Activated CD4-positive, alpha-beta T cell treated with anti-CD3 and anti-CD28 coated beads, Interleukin-2, amount 50 U/mL, for 48 hours (primary cell): ENCODE measurements at regions not wholly inside any gene's neighbourhood (a gene's known extent, or its start where the extent isn't known, plus 50 kb on each side); places are given as distances from the start of the nearest gene placed in this dataset.
A peak's percentile ranks its signal among the peaks of the same experiment; 100 is the strongest.
"Not testable (repeated sequence)": the region's sequence is repeated elsewhere in the genome, so short reads cannot be mapped to it uniquely, and the experiment has no call there.

Experiments used
- DNase-seq, 2 experiments: peaks; one replicate each; pipeline ENCODE4 v3.0.0-alpha.2; 2020

GRCh38 chr13:74264333-74264732 is 130.1 kb upstream of the KLF12 start:
- DNase-seq = no peak

GRCh38 chr13:74260420-74260819 is 126.2 kb upstream of the KLF12 start:
- not testable (repeated sequence) for DNase-seq

- no peak for DNase-seq
Observed at GRCh38 chr13:74259641-74260040, 125.4 kb upstream of the KLF12 start.

GRCh38 chr13:74258961-74259360 is 124.8 kb upstream of the KLF12 start:
- no peak for DNase-seq

GRCh38 chr13:74256969-74257368 is 122.8 kb upstream of the KLF12 start:
- no peak for DNase-seq

GRCh38 chr13:74253161-74253560 is 119.0 kb upstream of the KLF12 start:
- DNase-seq = no peak

- no peak for DNase-seq
Observed at GRCh38 chr13:74251778-74252519, 117.7 kb upstream of the KLF12 start.

- no peak for DNase-seq
Observed at GRCh38 chr13:74250738-74251190, 116.6 kb upstream of the KLF12 start.

GRCh38 chr13:74248477-74248876 is 114.3 kb upstream of the KLF12 start:
- DNase-seq = no peak

GRCh38 chr13:74246487-74246886 is 112.3 kb upstream of the KLF12 start:
- peak in 1 of 2 experiments; percentile 44 for DNase-seq

- no peak for DNase-seq
Observed at GRCh38 chr13:74243637-74244526, 109.7 kb upstream of the KLF12 start.

GRCh38 chr13:74241343-74241742 is 107.1 kb upstream of the KLF12 start:
- not testable (repeated sequence) for DNase-seq

- no peak for DNase-seq
Observed at GRCh38 chr13:74230984-74231501, 96.8 kb upstream of the KLF12 start.

- no peak for DNase-seq
Observed at GRCh38 chr13:74229242-74229641, 95.0 kb upstream of the KLF12 start.

- DNase-seq = no peak
Observed at GRCh38 chr13:74227476-74228158, 93.4 kb upstream of the KLF12 start.

GRCh38 chr13:74226791-74227475 is 92.7 kb upstream of the KLF12 start:
- no peak for DNase-seq

GRCh38 chr13:74221752-74222151 is 87.5 kb upstream of the KLF12 start:
- no peak for DNase-seq

GRCh38 chr13:74219566-74219965 is 85.4 kb upstream of the KLF12 start:
- DNase-seq = no peak

- DNase-seq = no peak
Observed at GRCh38 chr13:74218291-74218690, 84.1 kb upstream of the KLF12 start.

- DNase-seq = no peak
Observed at GRCh38 chr13:74217811-74218210, 83.6 kb upstream of the KLF12 start.

GRCh38 chr13:74215420-74215819 is 81.2 kb upstream of the KLF12 start:
- no peak for DNase-seq

- DNase-seq = no peak
Observed at GRCh38 chr13:74214321-74214720, 80.1 kb upstream of the KLF12 start.
